Mucosa of stomach (tissue), 1 donor: ENCODE measurements at regions not wholly inside any gene's neighbourhood (a gene's known extent, or its start where the extent isn't known, plus 50 kb on each side); places are given as distances from the start of the nearest gene placed in this dataset.
A peak's percentile ranks its signal among the peaks of the same experiment; 100 is the strongest.
"Not testable (repeated sequence)": the region's sequence is repeated elsewhere in the genome, so short reads cannot be mapped to it uniquely, and the experiment has no call there.

Experiments used
- H3K27me3 ChIP-seq: one replicate; pipeline ENCODE4 v1.7.0; 2013; ENCODE audit warnings: mild to moderate bottlenecking, low read length; ENCODE audit not compliant: control insufficient read depth, insufficient read depth
- H3K36me3 ChIP-seq: one replicate; pipeline ENCODE4 v1.7.0; 2013; ENCODE audit warnings: low read length; ENCODE audit not compliant: control insufficient read depth, insufficient read depth
- H3K4me1 ChIP-seq: one replicate; pipeline ENCODE4 v1.7.0; 2013; ENCODE audit warnings: mild to moderate bottlenecking, low read length; ENCODE audit not compliant: control insufficient read depth, insufficient read depth
- H3K4me3 ChIP-seq: one replicate; pipeline ENCODE4 v1.7.0; 2013; ENCODE audit warnings: low read length
- H3K9ac ChIP-seq: one replicate; pipeline ENCODE4 v1.7.0; 2013; ENCODE audit warnings: mild to moderate bottlenecking, low read length, moderate library complexity
- H3K9me3 ChIP-seq: one replicate; pipeline ENCODE4 v1.7.0; 2013; ENCODE audit warnings: mild to moderate bottlenecking, low read length, moderate library complexity; ENCODE audit not compliant: control insufficient read depth
- donor health status: Pancreatic carcinoma.

GRCh38 chr2:43010438-43011157 lies 215.8 kb downstream of the ZFP36L2 start:
- Histone ChIP-seq H3K9me3 (no peaks in the 10 kb centered on the region), H3K4me3 (no peak overlapping the region), H3K36me3 (no peaks in the 10 kb centered on the region), H3K9ac (no peak overlapping the region), H3K4me1 (peaks cover 37% of the 10 kb centered on the region), H3K27me3 (no peaks in the 10 kb centered on the region)

GRCh38 chr2:43009448-43009847 lies 217.0 kb downstream of the ZFP36L2 start:
- no peaks in the 10 kb centered on the region for H3K9me3 ChIP-seq
- H3K4me1 ChIP-seq, result peaks cover 48% of the 10 kb centered on the region
- H3K4me3 ChIP-seq, result no peak overlapping the region
- H3K9ac ChIP-seq, result no peak overlapping the region
- H3K36me3 ChIP-seq, result no peaks in the 10 kb centered on the region
- H3K27me3 ChIP-seq, result no peaks in the 10 kb centered on the region

DNA sequence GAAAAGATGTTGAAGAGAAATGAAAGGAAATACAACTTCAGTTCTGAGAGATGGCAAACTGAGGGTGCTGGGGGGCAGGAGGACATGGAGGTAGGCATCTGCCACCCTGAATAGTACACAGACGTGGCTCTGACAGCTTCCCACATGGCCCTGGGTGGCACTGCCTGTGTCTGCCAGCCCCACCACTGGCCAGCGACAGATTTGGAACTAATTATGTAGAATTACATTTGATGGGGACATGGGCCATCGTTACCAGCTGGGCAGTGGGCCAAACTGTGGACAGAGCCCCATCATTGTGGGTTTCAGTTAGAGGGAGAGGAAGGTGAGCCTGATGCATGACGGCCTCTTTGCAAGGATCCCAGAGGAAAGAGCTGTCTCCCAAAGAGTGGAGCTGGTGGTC lies 216.0 kb upstream of the HAAO start:
- no peaks in the 10 kb centered on the region for H3K27me3 ChIP-seq
- H3K9me3 ChIP-seq, result no peaks in the 10 kb centered on the region
- no peaks in the 10 kb centered on the region for H3K36me3 ChIP-seq
- peaks cover 55% of the 10 kb centered on the region for H3K4me1 ChIP-seq
- no peak overlapping the region for H3K4me3 ChIP-seq
- H3K9ac ChIP-seq, result no peak overlapping the region

GRCh38 chr2:43007901-43008300 lies 215.5 kb upstream of the HAAO start:
- Histone ChIP-seq H3K4me3 (no peak overlapping the region), H3K4me1 (peaks cover 55% of the 10 kb centered on the region), H3K9me3 (no peaks in the 10 kb centered on the region)

DNA sequence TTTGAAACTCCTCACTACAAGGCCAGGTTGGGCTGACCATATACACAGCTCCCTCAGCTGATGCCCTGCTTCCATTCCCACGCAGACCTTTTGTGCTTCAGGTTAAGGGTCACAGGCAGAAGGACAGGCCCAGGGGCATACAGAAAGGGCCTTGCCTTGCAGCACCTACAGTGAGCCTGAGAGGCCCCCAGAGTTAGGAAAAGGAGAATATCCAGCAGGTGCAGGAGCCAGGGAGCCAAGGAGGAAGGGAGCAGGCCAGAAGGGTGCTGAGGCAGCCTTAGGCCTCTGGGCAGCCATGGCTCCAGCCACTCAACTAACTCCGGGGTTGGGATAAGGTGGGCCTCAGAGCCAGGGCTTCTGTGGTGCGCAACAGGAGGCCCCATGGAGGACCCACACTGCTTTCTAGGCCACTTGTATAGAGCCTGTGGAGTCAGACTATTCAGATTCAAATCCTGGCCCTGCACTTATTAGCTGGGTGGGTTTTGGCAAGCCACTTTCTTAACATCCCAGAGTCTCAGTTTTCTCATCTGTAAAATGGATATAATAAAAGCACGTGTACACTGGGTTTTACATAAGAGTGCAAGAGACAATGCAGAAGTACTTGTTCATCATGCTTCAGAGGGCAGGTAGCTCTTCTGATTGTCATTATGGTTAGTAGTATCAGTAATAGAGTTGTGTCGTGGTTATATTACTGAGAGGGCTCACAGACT lies 214.6 kb upstream of the HAAO start:
- Histone ChIP-seq H3K4me3 (no peak overlapping the region), H3K4me1 (peaks cover 60% of the 10 kb centered on the region), H3K9me3 (no peaks in the 10 kb centered on the region), H3K27me3 (no peaks in the 10 kb centered on the region), H3K9ac (peak overlapping the region; percentile 41), H3K36me3 (no peaks in the 10 kb centered on the region)

More at GRCh38 chr2:43007901-43008300, 215.5 kb upstream of the HAAO start:
- Histone ChIP-seq H3K36me3 (no peaks in the 10 kb centered on the region), H3K27me3 (no peaks in the 10 kb centered on the region), H3K9ac (no peak overlapping the region)

DNA sequence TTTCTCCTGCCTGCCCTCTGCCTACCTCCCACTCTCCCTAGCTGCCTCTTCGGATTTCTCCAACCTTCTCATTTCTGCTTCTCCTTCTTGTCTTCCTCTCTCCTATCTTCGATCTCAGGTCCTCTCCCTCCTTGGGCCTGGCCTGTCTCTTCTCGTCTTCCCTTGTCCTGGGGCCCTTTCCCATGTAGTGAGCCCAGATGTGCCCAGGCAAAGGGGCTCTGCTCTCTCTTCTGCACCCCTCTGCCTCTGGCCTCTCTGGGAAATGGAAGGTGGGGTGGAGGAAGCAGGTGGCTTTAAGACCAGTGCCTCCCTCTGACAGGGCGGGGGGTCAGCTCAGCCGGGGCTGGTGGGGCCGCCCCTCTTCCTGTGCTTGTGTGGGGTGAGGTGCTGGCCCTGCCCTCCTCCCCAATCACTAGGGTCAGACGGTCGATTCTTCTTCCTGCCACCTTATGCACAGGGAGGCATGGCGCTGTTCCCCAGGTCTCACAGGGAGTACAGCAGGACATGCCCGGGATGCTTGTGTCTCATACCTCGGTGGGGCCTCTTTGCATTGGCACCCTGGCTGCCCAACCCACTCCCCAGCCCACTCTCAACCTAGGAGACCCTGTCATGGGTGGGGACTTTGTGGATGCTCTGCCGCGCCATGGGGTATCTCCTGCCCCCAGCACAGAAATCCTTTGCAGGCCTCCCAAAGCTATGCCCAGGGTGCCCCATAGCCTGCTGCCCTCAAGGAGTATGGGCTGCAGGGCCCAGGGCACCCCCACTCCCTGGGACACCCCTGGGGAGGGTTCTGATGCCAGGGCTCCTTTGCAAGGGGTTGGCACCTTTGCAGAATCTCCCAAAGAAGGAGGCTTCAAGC lies 213.8 kb upstream of the HAAO start:
- Histone ChIP-seq H3K27me3 (no peaks in the 10 kb centered on the region), H3K4me3 (no peak overlapping the region), H3K4me1 (peaks cover 64% of the 10 kb centered on the region), H3K9me3 (no peaks in the 10 kb centered on the region), H3K9ac (peak overlapping the region; percentile 41), H3K36me3 (no peaks in the 10 kb centered on the region)

DNA sequence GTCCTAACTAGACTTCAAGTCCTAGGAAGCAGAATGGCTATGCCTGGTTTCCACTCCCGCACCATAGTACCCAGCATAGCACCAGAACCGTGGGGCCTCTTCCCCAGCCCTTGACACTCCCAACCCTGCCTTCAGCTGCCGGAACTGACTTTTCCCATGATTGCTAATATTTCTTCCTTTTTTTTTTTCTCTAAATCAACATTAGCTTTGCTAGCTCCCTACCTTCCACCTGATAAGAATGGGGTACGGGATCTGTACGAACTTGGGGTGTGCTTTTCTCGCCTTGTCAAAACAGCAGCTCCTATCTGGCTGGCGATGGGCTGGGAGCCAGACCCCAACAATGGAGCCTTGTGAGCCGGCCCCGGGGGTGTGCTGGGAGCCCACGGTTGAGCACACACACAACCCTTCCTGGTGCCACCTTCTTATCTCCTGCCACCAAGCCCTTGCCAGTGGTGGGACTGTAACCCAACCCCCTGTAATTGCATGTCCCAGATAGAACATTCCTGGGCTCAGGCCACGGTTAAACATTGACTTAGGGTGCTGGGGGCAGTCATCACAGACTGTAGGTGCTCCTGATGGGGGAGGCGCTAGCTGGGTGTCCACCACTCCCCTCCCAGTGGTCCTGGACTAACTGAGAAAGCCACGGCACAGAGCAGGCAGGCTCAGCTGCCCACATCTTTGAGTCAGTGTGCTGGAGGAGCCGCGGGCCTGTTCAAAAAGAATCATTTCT lies 213.0 kb upstream of the HAAO start:
- H3K4me3 ChIP-seq, result no peak overlapping the region
- peaks cover 63% of the 10 kb centered on the region for H3K4me1 ChIP-seq

DNA sequence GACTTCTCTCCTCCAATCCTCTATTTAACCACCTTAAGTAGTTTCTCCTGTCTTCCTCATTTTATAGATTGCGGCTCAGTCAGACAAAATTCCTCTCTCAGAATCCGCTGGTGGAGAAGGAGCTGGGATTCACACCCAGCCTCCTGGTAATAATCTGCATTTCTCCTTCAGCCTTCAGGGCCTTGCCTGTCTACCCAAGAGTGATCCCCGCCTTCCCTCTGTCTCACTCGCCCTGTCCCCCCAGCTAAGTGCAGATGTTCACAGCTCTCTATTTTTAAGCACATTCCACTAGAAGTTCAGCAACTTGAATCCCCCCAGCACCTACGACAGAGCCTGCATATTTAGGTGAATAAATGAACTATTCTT lies 212.5 kb upstream of the HAAO start:
- H3K36me3 ChIP-seq, result no peaks in the 10 kb centered on the region
- H3K27me3 ChIP-seq, result no peaks in the 10 kb centered on the region
- H3K4me1 ChIP-seq, result peaks cover 62% of the 10 kb centered on the region
- no peaks in the 10 kb centered on the region for H3K9me3 ChIP-seq
- no peak overlapping the region for H3K4me3 ChIP-seq
- H3K9ac ChIP-seq, result peak overlapping the region; percentile 24

More for the DNA sequence above, 213.0 kb upstream of the HAAO start:
- Histone ChIP-seq H3K27me3 (no peaks in the 10 kb centered on the region), H3K9ac (peak overlapping the region; percentile 41), H3K36me3 (no peaks in the 10 kb centered on the region), H3K9me3 (no peaks in the 10 kb centered on the region)

DNA sequence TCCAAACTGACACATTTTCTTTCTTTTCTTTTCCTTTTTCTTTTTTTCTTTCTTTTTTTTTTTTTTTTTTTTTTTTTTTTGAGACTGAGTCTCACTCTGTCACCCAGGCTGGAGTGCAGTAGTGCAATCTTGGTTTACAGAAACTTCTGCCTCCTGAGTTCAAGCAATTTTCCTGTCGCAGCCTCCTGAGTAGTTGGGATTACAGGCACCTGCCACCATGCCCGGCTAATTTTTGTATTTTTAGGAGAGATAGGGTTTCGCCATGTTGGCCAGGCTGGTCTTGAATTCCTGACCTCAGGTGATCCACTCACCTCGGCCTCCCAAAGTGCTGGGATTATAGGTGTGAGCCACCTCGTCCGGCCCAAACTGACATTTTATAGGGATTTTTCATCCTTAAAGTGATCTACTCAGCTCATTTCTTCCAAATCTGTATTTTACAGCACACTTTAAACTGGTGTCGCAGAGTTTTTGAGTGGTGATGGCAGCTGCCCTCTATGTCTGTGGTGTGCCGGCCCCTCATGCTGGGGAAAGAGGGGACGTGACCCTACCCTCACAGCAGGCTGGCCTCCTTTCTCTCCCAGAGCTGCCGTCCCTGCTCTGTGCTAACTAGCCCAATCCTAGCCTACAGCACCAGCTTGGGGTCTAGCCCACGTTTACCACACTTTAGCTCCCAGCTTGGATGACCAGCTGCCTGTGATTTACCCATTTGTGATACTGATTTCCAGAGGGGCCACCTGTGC lies 211.9 kb upstream of the HAAO start:
- H3K27me3 ChIP-seq, H3K36me3 ChIP-seq, H3K9me3 ChIP-seq, H3K4me3 ChIP-seq: not testable (repeated sequence)
- H3K9ac ChIP-seq, result peak overlapping the region; percentile 24
- peaks cover 63% of the 10 kb centered on the region for H3K4me1 ChIP-seq

DNA sequence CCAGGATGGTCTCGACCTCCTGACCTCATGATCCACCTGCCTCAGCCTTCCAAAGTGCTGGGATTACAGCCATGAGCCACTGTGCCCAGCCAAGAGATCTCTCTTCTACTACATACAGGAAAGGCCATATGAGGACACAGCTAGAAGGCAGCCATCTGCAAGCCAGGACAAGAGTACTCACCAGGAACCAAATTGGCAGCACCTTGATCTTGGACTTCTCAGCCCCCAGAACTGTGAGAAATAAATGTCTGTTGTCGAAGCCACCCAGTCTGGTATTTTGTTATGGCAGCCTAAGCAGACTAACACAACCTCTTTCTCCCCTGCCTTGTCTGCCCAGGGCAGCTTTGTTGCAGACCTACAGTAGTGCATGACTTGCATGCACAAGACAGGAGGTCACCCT lies 211.3 kb upstream of the HAAO start:
- Histone ChIP-seq H3K4me1 (peaks cover 69% of the 10 kb centered on the region), H3K9ac (no peak overlapping the region), H3K4me3 (no peak overlapping the region), H3K9me3 (no peaks in the 10 kb centered on the region), H3K27me3 (no peaks in the 10 kb centered on the region), H3K36me3 (no peaks in the 10 kb centered on the region)

GRCh38 chr2:43001787-43002468 lies 209.5 kb upstream of the HAAO start:
- H3K4me1 ChIP-seq, result peaks cover 64% of the 10 kb centered on the region
- no peaks in the 10 kb centered on the region for H3K9me3 ChIP-seq
- H3K27me3 ChIP-seq, result no peaks in the 10 kb centered on the region
- H3K4me3 ChIP-seq, result no peak overlapping the region
- no peaks in the 10 kb centered on the region for H3K36me3 ChIP-seq
- no peak overlapping the region for H3K9ac ChIP-seq
